Adipocyte (in vitro differentiated cells): ENCODE measurements at regions not wholly inside any gene's neighbourhood (a gene's known extent, or its start where the extent isn't known, plus 50 kb on each side); places are given as distances from the start of the nearest gene placed in this dataset.

ENCODE experiments used
- DNase-seq: peaks from one replicate; pipeline ENCODE4 v3.0.0-alpha.2; 2015; ENCODE audit warnings: low read depth
- H3K27me3 ChIP-seq: replicated peaks from 2 replicates; pipeline ENCODE4 v1.7.0; 2013; ENCODE audit warnings: mild to moderate bottlenecking, low read length, moderate library complexity; ENCODE audit not compliant: control insufficient read depth, insufficient read depth
- H3K36me3 ChIP-seq: 2 replicates; pipeline ENCODE4 v1.7.0; 2013; ENCODE audit warnings: low read length, mild to moderate bottlenecking, moderate library complexity; ENCODE audit not compliant: control insufficient read depth, insufficient read depth, severe bottlenecking
- H3K4me1 ChIP-seq: 2 replicates; pipeline ENCODE4 v1.7.0; 2013; ENCODE audit warnings: mild to moderate bottlenecking, low read length, moderate library complexity; ENCODE audit not compliant: control insufficient read depth, insufficient read depth
- H3K4me3 ChIP-seq: 2 replicates; pipeline ENCODE4 v1.7.0; 2013; ENCODE audit warnings: mild to moderate bottlenecking, low read length, moderate library complexity
- H3K9ac ChIP-seq: 2 replicates; pipeline ENCODE4 v1.7.0; 2013; ENCODE audit warnings: mild to moderate bottlenecking, low read length, moderate library complexity
- H3K9me3 ChIP-seq: 2 replicates; pipeline ENCODE4 v1.7.0; 2013; ENCODE audit warnings: mild to moderate bottlenecking, low read length, moderate library complexity; ENCODE audit not compliant: control insufficient read depth

DNA sequence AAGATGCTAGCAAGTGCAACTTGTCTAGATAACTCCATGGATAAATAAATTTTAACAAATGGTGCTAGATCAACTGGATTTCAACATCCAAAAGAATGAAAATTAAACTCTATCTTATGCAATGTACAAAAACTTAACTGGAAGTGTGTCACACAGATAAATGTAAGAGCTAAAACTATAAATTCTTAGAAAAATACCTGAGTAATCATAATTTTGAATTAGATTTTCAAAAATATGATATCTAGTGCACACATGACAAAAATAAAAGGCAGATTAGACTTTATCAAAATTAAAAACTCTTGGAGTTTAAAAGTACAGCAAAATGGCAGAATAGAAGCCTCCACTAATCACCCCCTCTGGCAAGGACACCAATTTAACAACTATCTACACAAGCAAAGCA, 1791.2 kb upstream of the CDH6 start:
- no peaks in the 10 kb centered on the region for H3K4me1 ChIP-seq
- no peak overlapping the region for H3K9ac ChIP-seq
- H3K36me3 ChIP-seq: no peaks in the 10 kb centered on the region
- H3K4me3 ChIP-seq: no peak overlapping the region
- no peaks in the 10 kb centered on the region for H3K27me3 ChIP-seq
- DNase-seq: no peak
- H3K9me3 ChIP-seq: peaks cover 29% of the 10 kb centered on the region

DNA sequence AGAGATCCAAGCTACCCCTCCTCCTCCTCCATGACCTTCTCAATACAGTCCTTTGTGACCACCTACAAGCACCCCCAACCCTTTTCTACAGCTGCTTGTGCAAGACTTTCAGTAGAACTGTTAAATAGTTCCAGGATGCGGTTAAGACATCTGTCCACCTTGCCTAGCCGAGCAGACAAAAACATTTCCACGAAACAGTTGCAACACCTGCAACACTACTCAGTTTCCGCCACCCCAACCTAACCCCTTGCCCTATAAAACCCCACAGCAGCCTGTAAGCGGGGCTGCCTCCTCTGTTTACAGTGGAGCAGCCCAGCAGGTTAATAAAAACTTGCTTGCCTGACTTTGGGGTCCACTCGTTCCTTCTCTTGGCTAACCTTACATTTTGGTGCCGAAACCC, 1803.5 kb upstream of the CDH6 start:
- no peak overlapping the region for H3K4me3 ChIP-seq
- H3K9ac ChIP-seq: no peak overlapping the region
- H3K9me3 ChIP-seq: no peaks in the 10 kb centered on the region
- no peaks in the 10 kb centered on the region for H3K36me3 ChIP-seq
- no peaks in the 10 kb centered on the region for H3K4me1 ChIP-seq
- no peaks in the 10 kb centered on the region for H3K27me3 ChIP-seq
- DNase-seq: no peak

GRCh38 chr5:29387384-29387783, 1806.1 kb upstream of the CDH6 start:
- Histone ChIP-seq H3K4me1 (no peaks in the 10 kb centered on the region), H3K27me3 (no peaks in the 10 kb centered on the region), H3K4me3 (no peak overlapping the region), H3K9me3 (peaks cover 5% of the 10 kb centered on the region), H3K36me3 (no peaks in the 10 kb centered on the region), H3K9ac (no peak overlapping the region)
- no peak for DNase-seq

DNA sequence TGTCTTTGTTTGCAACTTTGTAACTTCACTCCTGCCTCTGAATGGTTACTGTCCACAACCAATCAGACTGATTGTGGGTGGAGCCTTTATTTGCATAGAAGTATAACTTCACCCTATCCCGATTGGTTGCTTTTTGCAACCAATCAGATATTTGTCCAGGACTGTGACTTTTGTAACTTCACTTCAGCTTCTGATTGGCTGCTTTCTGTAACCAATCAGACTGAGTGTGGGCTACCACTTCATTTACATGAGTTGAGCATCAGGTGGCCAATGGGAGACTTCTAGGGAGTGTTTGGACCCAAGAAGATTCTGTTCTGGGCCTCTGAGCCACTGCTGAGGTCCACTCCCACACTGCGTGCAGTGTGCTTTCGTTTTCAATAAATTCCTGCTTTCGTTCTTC, 1810.7 kb upstream of the CDH6 start:
- no peaks in the 10 kb centered on the region for H3K4me1 ChIP-seq
- H3K9me3 ChIP-seq: peaks cover 6% of the 10 kb centered on the region
- no peak for DNase-seq
- H3K27me3 ChIP-seq: no peaks in the 10 kb centered on the region
- no peaks in the 10 kb centered on the region for H3K36me3 ChIP-seq
- no peak overlapping the region for H3K9ac ChIP-seq
- H3K4me3 ChIP-seq: no peak overlapping the region

- Histone ChIP-seq H3K4me1 (no peaks in the 10 kb centered on the region), H3K4me3 (no peak overlapping the region), H3K36me3 (no peaks in the 10 kb centered on the region), H3K9me3 (peaks cover 6% of the 10 kb centered on the region), H3K9ac (no peak overlapping the region), H3K27me3 (no peaks in the 10 kb centered on the region)
- no peak for DNase-seq
Measured at GRCh38 chr5:29380029-29380428, 1813.5 kb upstream of the CDH6 start.

DNA sequence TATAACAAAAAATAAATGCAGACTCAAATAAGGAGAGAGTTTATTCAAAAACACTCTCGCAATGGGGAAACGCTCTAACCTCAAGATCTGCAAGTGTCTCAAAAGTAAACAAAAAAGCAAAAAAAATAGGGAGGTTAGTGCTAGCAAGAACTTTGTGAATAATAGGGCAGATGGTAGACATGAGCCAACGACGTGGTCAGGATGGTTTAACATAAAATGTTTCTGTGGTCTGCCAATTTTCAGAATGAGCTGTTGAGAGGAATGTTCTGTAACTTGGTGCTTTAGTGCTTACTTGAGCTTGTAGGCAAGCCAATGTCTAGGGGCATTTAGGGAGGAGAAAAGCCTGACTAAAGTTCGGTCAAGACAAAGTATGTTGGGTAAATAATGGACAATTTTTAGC, 1813.9 kb upstream of the CDH6 start:
- Histone ChIP-seq H3K27me3 (no peaks in the 10 kb centered on the region), H3K9me3 (peaks cover 6% of the 10 kb centered on the region), H3K9ac (no peak overlapping the region), H3K36me3 (no peaks in the 10 kb centered on the region), H3K4me1 (no peaks in the 10 kb centered on the region), H3K4me3 (no peak overlapping the region)
- no peak for DNase-seq

- Histone ChIP-seq H3K4me1 (no peaks in the 10 kb centered on the region), H3K9me3 (peaks cover 6% of the 10 kb centered on the region)
Measured at GRCh38 chr5:29378104-29378503, 1815.4 kb upstream of the CDH6 start.

GRCh38 chr5:29370248-29370647, 1823.2 kb upstream of the CDH6 start:
- H3K9me3 ChIP-seq: peaks cover 3% of the 10 kb centered on the region
- no peak overlapping the region for H3K9ac ChIP-seq
- H3K27me3 ChIP-seq: no peaks in the 10 kb centered on the region
- no peak for DNase-seq
- no peaks in the 10 kb centered on the region for H3K36me3 ChIP-seq
- no peak overlapping the region for H3K4me3 ChIP-seq
- H3K4me1 ChIP-seq: no peaks in the 10 kb centered on the region

More at GRCh38 chr5:29378104-29378503, 1815.4 kb upstream of the CDH6 start:
- H3K27me3 ChIP-seq: no peaks in the 10 kb centered on the region
- H3K36me3 ChIP-seq: no peaks in the 10 kb centered on the region
- no peak overlapping the region for H3K4me3 ChIP-seq
- H3K9ac ChIP-seq: no peak overlapping the region
- DNase-seq: no peak

DNA sequence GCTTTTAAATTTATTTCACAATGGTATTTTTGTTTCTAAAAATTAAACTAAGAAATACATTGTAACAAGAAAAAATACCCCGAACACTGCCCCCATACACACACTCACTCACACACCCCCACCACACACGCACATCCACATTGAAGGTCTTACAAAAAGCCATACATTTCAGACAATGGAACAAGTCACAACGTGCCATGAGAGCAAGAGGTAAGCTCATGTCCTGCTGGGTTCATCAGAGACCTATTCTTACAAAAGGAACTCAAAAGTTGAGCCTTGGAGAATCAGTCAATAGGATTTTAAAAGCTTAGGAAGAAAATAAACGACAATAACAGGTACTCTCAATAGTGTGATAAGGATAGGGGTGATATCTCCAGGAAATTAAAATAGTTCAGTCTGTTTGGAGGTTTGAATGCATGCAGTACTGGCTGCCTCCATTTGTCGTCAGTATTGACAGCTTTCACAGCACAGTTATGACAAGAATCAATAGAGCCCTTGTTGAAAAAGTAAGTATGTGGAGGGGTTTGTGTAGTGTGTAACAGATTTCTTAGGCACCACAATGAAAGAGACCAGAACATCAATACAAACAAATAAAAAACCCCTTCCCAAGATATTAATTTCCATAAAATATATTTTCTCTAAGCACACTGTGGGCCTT, 1826.2 kb upstream of the CDH6 start:
- H3K4me3 ChIP-seq: no peak overlapping the region
- no peak for DNase-seq
- no peaks in the 10 kb centered on the region for H3K27me3 ChIP-seq
- H3K9me3 ChIP-seq: peaks cover 3% of the 10 kb centered on the region
- H3K4me1 ChIP-seq: no peaks in the 10 kb centered on the region
- no peak overlapping the region for H3K9ac ChIP-seq
- H3K36me3 ChIP-seq: no peaks in the 10 kb centered on the region

DNA sequence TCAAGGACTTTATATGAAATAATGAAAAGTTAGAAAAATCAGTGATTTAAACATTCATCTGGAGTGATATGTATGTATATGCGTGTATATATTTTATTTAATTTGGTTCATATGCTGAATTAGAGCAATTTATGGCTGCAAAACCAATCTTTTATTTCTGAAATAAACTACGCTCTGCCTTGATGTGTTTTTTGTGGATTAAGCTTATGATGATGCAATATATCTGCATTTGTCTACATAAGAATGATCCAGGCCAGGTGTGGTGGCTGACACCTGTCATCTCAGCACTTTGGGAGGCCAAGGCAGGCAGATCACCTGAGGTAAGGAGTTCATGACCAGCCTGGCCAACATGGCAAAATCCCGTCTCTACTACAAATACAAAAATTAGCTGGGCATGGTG, 1842.3 kb upstream of the CDH6 start:
- Histone ChIP-seq H3K27me3 (no peaks in the 10 kb centered on the region), H3K9ac (no peak overlapping the region), H3K4me1 (no peaks in the 10 kb centered on the region), H3K4me3 (no peak overlapping the region), H3K9me3 (peaks cover 4% of the 10 kb centered on the region), H3K36me3 (no peaks in the 10 kb centered on the region)
- DNase-seq: no peak

- no peak for DNase-seq
- H3K9ac ChIP-seq: no peak overlapping the region
- peaks cover 7% of the 10 kb centered on the region for H3K9me3 ChIP-seq
- no peaks in the 10 kb centered on the region for H3K36me3 ChIP-seq
- no peaks in the 10 kb centered on the region for H3K4me1 ChIP-seq
- no peaks in the 10 kb centered on the region for H3K27me3 ChIP-seq
- no peak overlapping the region for H3K4me3 ChIP-seq
Measured at GRCh38 chr5:29337030-29337429, 1856.5 kb upstream of the CDH6 start.

GRCh38 chr5:29321591-29321990, 1871.9 kb upstream of the CDH6 start:
- Histone ChIP-seq H3K9me3 (no peaks in the 10 kb centered on the region), H3K36me3 (no peaks in the 10 kb centered on the region), H3K4me3 (no peak overlapping the region), H3K27me3 (no peaks in the 10 kb centered on the region), H3K4me1 (no peaks in the 10 kb centered on the region), H3K9ac (no peak overlapping the region)
- DNase-seq: no peak
